GM23338 (cell line): ENCODE measurements at regions not wholly inside any gene's neighbourhood (a gene's known extent, or its start where the extent isn't known, plus 50 kb on each side); places are given as distances from the start of the nearest gene placed in this dataset.

ENCODE experiments used
- ATAC-seq: fragments of 200-7000 bp; cut with Tn5 transposase; 3 replicates; pipeline ENCODE4 v1.9.1; 2020
- DNase-seq: peaks from one replicate; pipeline ENCODE4 v3.0.0-alpha.2; 2015; ENCODE audit warnings: low spot score
- H2AFZ ChIP-seq: fragments of 200-600 bp; sonication (generic); 2 replicates; pipeline ENCODE4 v1.8.0; 2016; ENCODE audit warnings: antibody characterized with exemption, mild to moderate bottlenecking, moderate library complexity
- H3F3A ChIP-seq: fragments of 200-600 bp; sonication (generic); replicated peaks from 2 replicates; pipeline ENCODE4 v1.8.0; 2017; ENCODE audit warnings: antibody characterized with exemption, mixed run types, low read depth
- H3K27ac ChIP-seq: fragments of 200-600 bp; sonication (generic); 2 replicates; pipeline ENCODE4 v1.6.1; 2016; ENCODE audit warnings: low read depth
- H3K27me3 ChIP-seq: fragments of 200-600 bp; sonication (generic); 2 replicates; pipeline ENCODE4 v1.8.0; 2016; ENCODE audit warnings: mild to moderate bottlenecking, mixed run types, moderate library complexity; ENCODE audit not compliant: insufficient read depth
- H3K36me3 ChIP-seq: fragments of 200-600 bp; sonication (generic); 2 replicates; pipeline ENCODE4 v1.8.0; 2016; ENCODE audit warnings: mild to moderate bottlenecking; ENCODE audit not compliant: insufficient read depth
- H3K4me1 ChIP-seq: fragments of 200-600 bp; sonication (generic); 2 replicates; pipeline ENCODE4 v1.8.0; 2016; ENCODE audit warnings: mild to moderate bottlenecking, moderate library complexity; ENCODE audit not compliant: insufficient read depth
- H3K4me2 ChIP-seq: fragments of 200-600 bp; sonication (generic); 2 replicates; pipeline ENCODE4 v1.7.1; 2017; ENCODE audit warnings: mixed run types
- H3K4me3 ChIP-seq: fragments of 200-600 bp; sonication (generic); 2 replicates; pipeline ENCODE4 v1.6.1; 2016; ENCODE audit warnings: mixed run types
- H3K79me2 ChIP-seq: fragments of 200-600 bp; sonication (generic); replicated peaks from 2 replicates; pipeline ENCODE4 v1.8.0; 2017; ENCODE audit warnings: mild to moderate bottlenecking; ENCODE audit not compliant: insufficient read depth
- H3K9me2 ChIP-seq: fragments of 200-600 bp; sonication (generic); 2 replicates; pipeline ENCODE4 v1.8.0; 2017; ENCODE audit not compliant: insufficient read depth
- H4K20me1 ChIP-seq: fragments of 200-600 bp; sonication (generic); replicated peaks from 2 replicates; pipeline ENCODE4 v1.8.0; 2017; ENCODE audit warnings: mild to moderate bottlenecking; ENCODE audit not compliant: insufficient read depth
- H3K27ac Mint-ChIP-seq: 2 replicates; pipeline ENCODE4 v1.8.0; 2020; ENCODE audit warnings: inconsistent platforms, mild to moderate bottlenecking, moderate library complexity, mixed read lengths
- H3K27me3 Mint-ChIP-seq: 3 replicates; pipeline ENCODE4 v1.8.0; 2022; ENCODE audit warnings: low read depth, mild to moderate bottlenecking, moderate library complexity, mixed read lengths, inconsistent platforms; ENCODE audit not compliant: insufficient read depth, poor library complexity
- H3K36me3 Mint-ChIP-seq: 3 replicates; pipeline ENCODE4 v1.8.0; 2021; ENCODE audit warnings: low read depth, mild to moderate bottlenecking, inconsistent platforms, moderate library complexity, mixed read lengths
- H3K4me1 Mint-ChIP-seq: 3 replicates; pipeline ENCODE4 v1.8.0; 2020; ENCODE audit warnings: mild to moderate bottlenecking, inconsistent platforms, mixed read lengths
- H3K4me3 Mint-ChIP-seq: 3 replicates; pipeline ENCODE4 v1.8.0; 2021; ENCODE audit warnings: moderate library complexity, mild to moderate bottlenecking, inconsistent platforms, mixed read lengths
- H3K9me3 Mint-ChIP-seq: 3 replicates; pipeline ENCODE4 v1.8.0; 2020; ENCODE audit warnings: moderate library complexity, mild to moderate bottlenecking, inconsistent platforms, mixed read lengths
- CREB1 ChIP-seq: fragments of 250-450 bp; sonication (Bioruptor Pico); IDR thresholded peaks from 2 replicates; pipeline ENCODE4 v1.5.0; 2020; ENCODE audit warnings: low read depth, mild to moderate bottlenecking, moderate library complexity
- EZH2 ChIP-seq: fragments of 200-600 bp; sonication (generic); IDR thresholded peaks from one replicate; pipeline ENCODE4 v1.8.0; 2017; ENCODE audit warnings: antibody characterized with exemption, mild to moderate bottlenecking, low read depth; ENCODE audit not compliant: unreplicated experiment
- EZH2phosphoT487 ChIP-seq: fragments of 200-600 bp; sonication (generic); IDR thresholded peaks from one replicate; pipeline ENCODE4 v1.8.1; 2018; ENCODE audit warnings: antibody characterized with exemption; ENCODE audit not compliant: unreplicated experiment
- JUNB ChIP-seq: IDR thresholded peaks from one replicate; pipeline ENCODE4 v1.6.1; 2016; ENCODE audit warnings: antibody characterized with exemption; ENCODE audit not compliant: unreplicated experiment
- NANOG ChIP-seq: IDR thresholded peaks from 2 replicates; pipeline ENCODE4 v1.6.1; 2016; ENCODE audit warnings: antibody characterized with exemption, borderline replicate concordance
- POLR2AphosphoS5 ChIP-seq: IDR thresholded peaks from 2 replicates; pipeline ENCODE4 v1.6.1; 2016; ENCODE audit warnings: antibody characterized with exemption, low read depth
- REST ChIP-seq: IDR thresholded peaks from one replicate; pipeline ENCODE4 v1.6.1; 2018; ENCODE audit warnings: antibody characterized with exemption; ENCODE audit not compliant: unreplicated experiment
- STAT1 ChIP-seq: IDR thresholded peaks from one replicate; pipeline ENCODE4 v1.6.1; 2016; ENCODE audit warnings: antibody characterized with exemption; ENCODE audit not compliant: unreplicated experiment
- ZNF114 ChIP-seq: fragments of 250-450 bp; sonication (Bioruptor Pico); IDR thresholded peaks from 2 replicates; pipeline ENCODE4 v1.5.0; 2020; ENCODE audit warnings: mild to moderate bottlenecking, moderate library complexity
- ZNF331 ChIP-seq: fragments of 250-450 bp; sonication (Bioruptor Pico); IDR thresholded peaks from 2 replicates; pipeline ENCODE4 v1.5.0; 2020; ENCODE audit warnings: low read depth, mild to moderate bottlenecking, moderate library complexity
- ZNF462 ChIP-seq: fragments of 250-450 bp; sonication (Bioruptor Pico); IDR thresholded peaks from 2 replicates; pipeline ENCODE4 v1.5.0; 2020; ENCODE audit warnings: mild to moderate bottlenecking, moderate library complexity
- TF ChIP-seq, protein P1 (sequence below), 2 experiments: fragments of 200-600 bp in 1 of 2; sonication (generic) in 1 of 2; conservative IDR thresholded peaks; 2 replicates each; pipeline versions ENCODE4 v1.5.1 to v1.6.1; 2016 to 2017; ENCODE audit warnings: antibody characterized with exemption in 2 of 2, low read depth in 2 of 2, mild to moderate bottlenecking in 2 of 2, moderate library complexity in 1 of 2
- TF ChIP-seq, protein P2 (sequence below): IDR thresholded peaks from 2 replicates; pipeline ENCODE4 v1.6.1; 2016; ENCODE audit warnings: antibody characterized with exemption

DNA sequence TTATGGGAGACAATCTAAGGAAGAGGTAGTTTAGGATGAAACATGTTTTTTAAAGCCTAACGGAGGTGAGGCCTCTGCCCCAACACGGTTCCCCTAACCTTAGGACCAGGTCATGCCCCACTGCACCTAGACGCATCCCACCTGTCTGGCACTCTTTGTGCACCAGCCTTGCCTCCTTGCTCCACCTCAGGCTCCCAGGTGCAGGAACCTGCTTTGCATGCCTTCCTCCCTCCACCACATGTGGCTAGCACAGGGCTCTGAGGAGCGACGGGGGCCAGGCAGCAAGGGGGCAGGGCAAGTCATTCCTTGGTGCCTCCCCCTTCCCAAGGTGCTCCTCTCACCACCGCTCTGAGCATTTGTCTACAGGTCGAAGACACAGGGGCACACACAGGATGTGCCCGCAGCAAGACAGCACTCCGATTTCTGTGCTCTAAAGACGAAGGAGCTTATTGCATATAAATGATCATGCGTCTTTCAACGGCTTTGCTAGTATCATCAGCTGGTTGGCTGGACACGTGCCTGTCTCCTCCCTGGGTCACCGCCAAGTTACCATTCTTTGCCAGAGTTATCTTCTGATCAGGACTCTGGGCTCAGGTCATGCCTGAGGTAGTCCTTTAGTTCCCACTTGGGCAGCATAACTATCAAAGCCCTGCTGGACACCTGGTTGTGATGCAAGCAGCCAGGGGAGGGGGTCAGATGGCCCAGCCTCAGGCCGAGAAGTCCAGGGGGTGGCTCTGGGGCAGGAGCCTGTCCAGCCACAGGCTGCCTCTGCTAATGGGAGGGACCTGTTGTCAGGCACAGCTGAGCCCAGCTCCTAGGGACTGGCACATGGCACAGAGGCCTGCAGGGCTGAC, 172.0 kb upstream of the NTM start:
- peaks cover 7% of the 10 kb centered on the region; the same call in 1 of the 2 replicates for H3K9me2 ChIP-seq
- no peaks in the 10 kb centered on the region for H3K27me3 ChIP-seq
- H2AFZ ChIP-seq = no peak overlapping the region
- no peaks in the 10 kb centered on the region for H3F3A ChIP-seq
- H3K27ac ChIP-seq = no peak overlapping the region
- peaks cover 11% of the 10 kb centered on the region for H3K27me3 Mint-ChIP-seq
- no peak overlapping the region for H3K4me2 ChIP-seq
- H4K20me1 ChIP-seq = no peaks in the 10 kb centered on the region
- TF ChIP-seq POLR2AphosphoS5 (no peak), REST (no peak), ZNF114 (CRISPR knock-in tag) (no peak), EZH2phosphoT487 (no peak), EZH2 (no peak), STAT1 (no peak), ZNF331 (CRISPR knock-in tag) (no peak), ZNF462 (no peak), JUNB (no peak), CREB1 (CRISPR knock-in tag) (no peak), NANOG (no peak)
- TF ChIP-seq, protein P1, sequence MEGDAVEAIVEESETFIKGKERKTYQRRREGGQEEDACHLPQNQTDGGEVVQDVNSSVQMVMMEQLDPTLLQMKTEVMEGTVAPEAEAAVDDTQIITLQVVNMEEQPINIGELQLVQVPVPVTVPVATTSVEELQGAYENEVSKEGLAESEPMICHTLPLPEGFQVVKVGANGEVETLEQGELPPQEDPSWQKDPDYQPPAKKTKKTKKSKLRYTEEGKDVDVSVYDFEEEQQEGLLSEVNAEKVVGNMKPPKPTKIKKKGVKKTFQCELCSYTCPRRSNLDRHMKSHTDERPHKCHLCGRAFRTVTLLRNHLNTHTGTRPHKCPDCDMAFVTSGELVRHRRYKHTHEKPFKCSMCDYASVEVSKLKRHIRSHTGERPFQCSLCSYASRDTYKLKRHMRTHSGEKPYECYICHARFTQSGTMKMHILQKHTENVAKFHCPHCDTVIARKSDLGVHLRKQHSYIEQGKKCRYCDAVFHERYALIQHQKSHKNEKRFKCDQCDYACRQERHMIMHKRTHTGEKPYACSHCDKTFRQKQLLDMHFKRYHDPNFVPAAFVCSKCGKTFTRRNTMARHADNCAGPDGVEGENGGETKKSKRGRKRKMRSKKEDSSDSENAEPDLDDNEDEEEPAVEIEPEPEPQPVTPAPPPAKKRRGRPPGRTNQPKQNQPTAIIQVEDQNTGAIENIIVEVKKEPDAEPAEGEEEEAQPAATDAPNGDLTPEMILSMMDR (conservative IDR thresholded peaks at IDR 0.05; ENCODE audit: low read depth in 2 of 2) = no peak
- TF ChIP-seq, protein P2, sequence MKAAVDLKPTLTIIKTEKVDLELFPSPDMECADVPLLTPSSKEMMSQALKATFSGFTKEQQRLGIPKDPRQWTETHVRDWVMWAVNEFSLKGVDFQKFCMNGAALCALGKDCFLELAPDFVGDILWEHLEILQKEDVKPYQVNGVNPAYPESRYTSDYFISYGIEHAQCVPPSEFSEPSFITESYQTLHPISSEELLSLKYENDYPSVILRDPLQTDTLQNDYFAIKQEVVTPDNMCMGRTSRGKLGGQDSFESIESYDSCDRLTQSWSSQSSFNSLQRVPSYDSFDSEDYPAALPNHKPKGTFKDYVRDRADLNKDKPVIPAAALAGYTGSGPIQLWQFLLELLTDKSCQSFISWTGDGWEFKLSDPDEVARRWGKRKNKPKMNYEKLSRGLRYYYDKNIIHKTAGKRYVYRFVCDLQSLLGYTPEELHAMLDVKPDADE = no peak
- no peak overlapping the region for H3K4me3 Mint-ChIP-seq
- no peaks in the 10 kb centered on the region for H3K4me1 ChIP-seq
- H3K4me1 Mint-ChIP-seq = peaks cover 9% of the 10 kb centered on the region
- no peak overlapping the region for H3K4me3 ChIP-seq
- DNase-seq (no peak), ATAC-seq (no peak)
- no peaks in the 10 kb centered on the region for H3K36me3 ChIP-seq
- no peak overlapping the region for H3K27ac Mint-ChIP-seq
- H3K9me3 Mint-ChIP-seq = no peaks in the 10 kb centered on the region; the same call in 2 of the 3 replicates
- H3K36me3 Mint-ChIP-seq = no peaks in the 10 kb centered on the region
- no peaks in the 10 kb centered on the region for H3K79me2 ChIP-seq
